ENCODE measurements at regions not wholly inside any gene's neighbourhood (a gene's known extent, or its start where the extent isn't known, plus 50 kb on each side); places are given as distances from the start of the nearest gene placed in this dataset.

GRCh38 chr12:4969405-4969804 is 59.7 kb downstream of the KCNA1 start:
- Histone ChIP-seq H3K9me1 (replicated peaks; ENCODE audit: control insufficient read depth, extremely low read depth, insufficient read depth, low read length) (no peaks in the 10 kb centered on the region), H3K9me3 (replicated peaks; ENCODE audit: control insufficient read depth, insufficient read depth, low read length) (no peaks in the 10 kb centered on the region), H3K4me3 (replicated peaks in 1 of 3; ENCODE audit: insufficient read depth in 1 of 3, low read depth in 1 of 3, low read length in 3 of 3) (no peak overlapping the region), H3K27me3 (ENCODE audit: control insufficient read depth in 2 of 2, insufficient read depth in 2 of 2, low read length in 2 of 2) (no peaks in the 10 kb centered on the region), H3K79me2 (ENCODE audit: control insufficient read depth, insufficient read depth, low read length) (no peaks in the 10 kb centered on the region), H3K9ac (replicated peaks; ENCODE audit: extremely low read depth, insufficient read depth, low read length) (no peak overlapping the region), H4K20me1 (replicated peaks; ENCODE audit: control insufficient read depth, extremely low read depth, insufficient read depth, low read length) (no peaks in the 10 kb centered on the region), H3K36me3 (ENCODE audit: control insufficient read depth in 2 of 2, extremely low read depth in 1 of 2, insufficient read depth in 2 of 2, low read length in 2 of 2) (no peaks in the 10 kb centered on the region), H3K27ac (ENCODE audit: insufficient read depth, low read depth, low read length) (no peak overlapping the region), H3K4me2 (ENCODE audit: insufficient read depth, low read length) (no peak overlapping the region), H3K4me1 (ENCODE audit: control insufficient read depth, extremely low read depth, insufficient read depth, low read length) (no peaks in the 10 kb centered on the region), H2AFZ (ENCODE audit: low read depth, low read length) (no peak overlapping the region)
- no peak for TF ChIP-seq POLR2AphosphoS5 (IDR thresholded peaks at IDR 0.05; ENCODE audit: insufficient read depth, low read depth, low read length)
- TF ChIP-seq, protein P1, sequence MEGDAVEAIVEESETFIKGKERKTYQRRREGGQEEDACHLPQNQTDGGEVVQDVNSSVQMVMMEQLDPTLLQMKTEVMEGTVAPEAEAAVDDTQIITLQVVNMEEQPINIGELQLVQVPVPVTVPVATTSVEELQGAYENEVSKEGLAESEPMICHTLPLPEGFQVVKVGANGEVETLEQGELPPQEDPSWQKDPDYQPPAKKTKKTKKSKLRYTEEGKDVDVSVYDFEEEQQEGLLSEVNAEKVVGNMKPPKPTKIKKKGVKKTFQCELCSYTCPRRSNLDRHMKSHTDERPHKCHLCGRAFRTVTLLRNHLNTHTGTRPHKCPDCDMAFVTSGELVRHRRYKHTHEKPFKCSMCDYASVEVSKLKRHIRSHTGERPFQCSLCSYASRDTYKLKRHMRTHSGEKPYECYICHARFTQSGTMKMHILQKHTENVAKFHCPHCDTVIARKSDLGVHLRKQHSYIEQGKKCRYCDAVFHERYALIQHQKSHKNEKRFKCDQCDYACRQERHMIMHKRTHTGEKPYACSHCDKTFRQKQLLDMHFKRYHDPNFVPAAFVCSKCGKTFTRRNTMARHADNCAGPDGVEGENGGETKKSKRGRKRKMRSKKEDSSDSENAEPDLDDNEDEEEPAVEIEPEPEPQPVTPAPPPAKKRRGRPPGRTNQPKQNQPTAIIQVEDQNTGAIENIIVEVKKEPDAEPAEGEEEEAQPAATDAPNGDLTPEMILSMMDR (IDR thresholded peaks at IDR 0.05; ENCODE audit: extremely low read depth in 1 of 2, insufficient read depth in 1 of 2, low read depth in 1 of 2, low read length in 2 of 2): no peak
- TF ChIP-seq POLR2A (IDR thresholded peaks at IDR 0.05; ENCODE audit: low read depth, low read length): no peak
- no peak for TF ChIP-seq EZH2 (IDR thresholded peaks at IDR 0.05; ENCODE audit: borderline replicate concordance, low read depth, low read length, severe bottlenecking)
- no peak for TF ChIP-seq JUN (IDR thresholded peaks at IDR 0.05; ENCODE audit: borderline replicate concordance, insufficient read depth, insufficient read length, low read depth)
- no peak for TF ChIP-seq MYC (IDR thresholded peaks at IDR 0.05; ENCODE audit: low read depth, low read length)
- TF ChIP-seq FOS (IDR thresholded peaks at IDR 0.05; ENCODE audit: borderline replicate concordance, insufficient read depth, low read length): no peak
- no peak for TF ChIP-seq GATA2 (IDR thresholded peaks at IDR 0.05; ENCODE audit: insufficient read depth, insufficient read length, low read depth, low read length)
- TF ChIP-seq MAX (IDR thresholded peaks at IDR 0.05; ENCODE audit: insufficient read depth, insufficient read length): no peak
- CTCF ChIA-PET: interaction anchor here (0.8 kb wide), 1 partner anchor 21 kb away, joined by 3 read pairs; no protein-coding TSS in a partner anchor
- DNase-seq (ENCODE audit: low read depth, low spot score) (no peak), FAIRE-seq (no peak)
- dilution Hi-C loops (cut with MboI; ENCODE audit: extremely low pct_ligation_motif_present, low sequenced_read_pairs): no loop called here
- POLR2A ChIA-PET: no interaction called here
- BruUV-seq (replicated peaks): no TSS peak
- intact Hi-C loops (cut with micrococcal nuclease): no loop called here
